Fibroblast of villous mesenchyme (primary cell): ENCODE measurements at regions not wholly inside any gene's neighbourhood (a gene's known extent, or its start where the extent isn't known, plus 50 kb on each side); places are given as distances from the start of the nearest gene placed in this dataset.

Source experiments
- DNase-seq: peaks from one replicate; pipeline ENCODE4 v3.0.0-alpha.2; 2010; ENCODE audit warnings: low read depth
- H3K4me3 ChIP-seq: 2 replicates; pipeline ENCODE4 v1.5.1; 2011; ENCODE audit warnings: low read depth, mild to moderate bottlenecking, low read length
- TF ChIP-seq, protein P1 (sequence below): IDR thresholded peaks from 2 replicates; pipeline ENCODE4 v1.5.1; 2012; ENCODE audit warnings: low read depth, mild to moderate bottlenecking, low read length; ENCODE audit not compliant: insufficient read depth

DNA sequence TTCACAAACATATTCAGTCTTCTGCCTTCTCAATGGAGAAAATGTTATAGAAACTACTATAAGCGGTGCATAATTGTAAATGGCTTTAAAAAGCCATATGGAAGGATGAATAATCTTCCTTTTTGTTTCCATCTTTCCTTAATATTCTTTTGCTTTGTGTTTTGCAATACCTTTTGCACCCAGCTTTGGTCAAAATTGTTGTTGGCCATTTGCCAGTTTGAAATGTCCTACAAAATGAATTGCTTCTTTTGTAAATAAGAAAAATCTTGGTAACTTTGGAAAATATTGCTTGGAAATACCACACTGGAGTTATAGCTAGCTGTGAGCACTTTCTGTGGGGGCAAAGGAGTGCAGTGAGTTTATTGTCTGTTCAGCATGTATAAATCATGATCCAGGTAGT is 93.5 kb upstream of the NR2F2 start:
- TF ChIP-seq, protein P1, sequence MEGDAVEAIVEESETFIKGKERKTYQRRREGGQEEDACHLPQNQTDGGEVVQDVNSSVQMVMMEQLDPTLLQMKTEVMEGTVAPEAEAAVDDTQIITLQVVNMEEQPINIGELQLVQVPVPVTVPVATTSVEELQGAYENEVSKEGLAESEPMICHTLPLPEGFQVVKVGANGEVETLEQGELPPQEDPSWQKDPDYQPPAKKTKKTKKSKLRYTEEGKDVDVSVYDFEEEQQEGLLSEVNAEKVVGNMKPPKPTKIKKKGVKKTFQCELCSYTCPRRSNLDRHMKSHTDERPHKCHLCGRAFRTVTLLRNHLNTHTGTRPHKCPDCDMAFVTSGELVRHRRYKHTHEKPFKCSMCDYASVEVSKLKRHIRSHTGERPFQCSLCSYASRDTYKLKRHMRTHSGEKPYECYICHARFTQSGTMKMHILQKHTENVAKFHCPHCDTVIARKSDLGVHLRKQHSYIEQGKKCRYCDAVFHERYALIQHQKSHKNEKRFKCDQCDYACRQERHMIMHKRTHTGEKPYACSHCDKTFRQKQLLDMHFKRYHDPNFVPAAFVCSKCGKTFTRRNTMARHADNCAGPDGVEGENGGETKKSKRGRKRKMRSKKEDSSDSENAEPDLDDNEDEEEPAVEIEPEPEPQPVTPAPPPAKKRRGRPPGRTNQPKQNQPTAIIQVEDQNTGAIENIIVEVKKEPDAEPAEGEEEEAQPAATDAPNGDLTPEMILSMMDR: no peak
- H3K4me3 ChIP-seq: no peak overlapping the region
- DNase-seq: peak; percentile 26

DNA sequence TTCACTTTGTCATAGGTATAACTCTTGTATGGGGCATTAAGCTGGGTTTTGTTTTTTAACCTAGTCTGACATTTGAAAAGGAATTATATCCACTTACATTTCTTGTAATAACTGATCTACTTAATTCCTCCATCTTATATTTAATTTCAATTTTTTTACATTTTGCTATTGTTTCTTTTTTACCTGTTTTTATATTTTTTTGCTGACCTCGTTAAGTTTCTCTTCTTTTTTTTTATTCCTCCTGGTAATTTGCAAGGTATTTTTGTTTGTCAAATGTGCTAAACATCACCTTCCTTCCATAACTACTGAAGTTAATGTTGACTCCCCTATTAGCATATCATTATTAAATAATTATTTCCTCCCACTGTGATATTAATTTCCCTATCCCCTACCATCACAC is 87.7 kb upstream of the NR2F2 start:
- DNase-seq: no peak
- no peak overlapping the region for H3K4me3 ChIP-seq
- TF ChIP-seq, protein P1: no peak

DNA sequence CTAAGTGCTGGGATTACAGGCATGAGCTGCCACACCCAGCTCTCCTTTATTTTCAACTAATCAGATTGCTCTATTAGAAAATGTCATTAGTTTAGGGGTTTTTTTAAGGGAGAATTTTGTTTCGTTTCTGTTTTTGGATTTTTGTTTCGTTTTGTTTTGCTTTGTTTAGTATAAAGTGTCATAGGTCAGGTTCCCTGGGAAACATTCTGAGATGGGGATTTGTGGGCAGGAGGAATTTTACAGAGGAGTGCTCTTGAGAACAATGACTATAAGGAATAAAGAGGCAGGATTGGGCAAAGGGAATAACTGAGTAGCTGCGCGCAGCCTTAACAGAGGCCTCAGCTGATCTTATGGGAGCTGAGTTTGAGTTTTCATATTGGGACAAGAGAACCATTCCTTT is 86.8 kb upstream of the NR2F2 start:
- TF ChIP-seq, protein P1: no peak
- peak; percentile 80 for DNase-seq
- no peak overlapping the region for H3K4me3 ChIP-seq

DNA sequence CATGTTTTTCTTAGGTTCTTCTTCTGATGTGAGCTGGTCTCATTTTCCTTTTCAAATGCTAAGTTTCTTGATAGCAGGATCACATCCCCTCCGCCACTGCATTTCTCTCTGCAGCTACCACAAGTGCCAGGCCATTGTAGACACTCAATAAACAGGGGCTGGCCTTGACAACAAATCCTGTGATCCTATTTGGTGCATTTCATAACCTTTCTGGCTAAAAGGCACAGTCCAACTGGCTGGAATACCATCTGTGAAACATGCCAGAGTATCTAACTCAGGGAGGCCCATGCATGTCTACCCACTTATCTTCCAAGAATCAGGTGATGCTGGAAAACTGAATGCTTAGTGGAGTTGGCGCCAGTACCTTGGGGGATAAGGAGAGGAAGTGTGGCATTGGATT is 85.2 kb upstream of the NR2F2 start:
- TF ChIP-seq, protein P1: no peak
- no peak overlapping the region for H3K4me3 ChIP-seq
- DNase-seq: no peak

DNA sequence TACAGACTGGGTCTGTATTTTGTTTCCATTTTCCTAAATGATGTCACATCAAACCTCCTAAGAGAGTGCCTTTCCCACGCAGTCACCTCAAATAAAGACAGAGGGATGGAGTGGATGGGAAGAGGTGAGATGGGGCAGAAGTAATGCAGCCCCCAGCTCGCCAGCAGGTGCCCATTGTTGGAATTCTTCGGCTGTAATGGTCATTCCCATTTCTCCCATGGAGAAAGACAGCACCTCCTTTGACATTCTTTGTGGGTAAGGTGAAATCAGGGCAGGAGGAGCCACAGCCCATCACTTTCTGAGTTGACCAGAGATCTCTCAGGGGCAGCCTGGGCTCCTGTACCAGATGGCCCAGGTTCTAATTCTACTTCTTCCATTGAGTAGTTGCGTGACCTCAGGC is 84.4 kb upstream of the NR2F2 start:
- H3K4me3 ChIP-seq: no peak overlapping the region
- DNase-seq: no peak
- TF ChIP-seq, protein P1: no peak

DNA sequence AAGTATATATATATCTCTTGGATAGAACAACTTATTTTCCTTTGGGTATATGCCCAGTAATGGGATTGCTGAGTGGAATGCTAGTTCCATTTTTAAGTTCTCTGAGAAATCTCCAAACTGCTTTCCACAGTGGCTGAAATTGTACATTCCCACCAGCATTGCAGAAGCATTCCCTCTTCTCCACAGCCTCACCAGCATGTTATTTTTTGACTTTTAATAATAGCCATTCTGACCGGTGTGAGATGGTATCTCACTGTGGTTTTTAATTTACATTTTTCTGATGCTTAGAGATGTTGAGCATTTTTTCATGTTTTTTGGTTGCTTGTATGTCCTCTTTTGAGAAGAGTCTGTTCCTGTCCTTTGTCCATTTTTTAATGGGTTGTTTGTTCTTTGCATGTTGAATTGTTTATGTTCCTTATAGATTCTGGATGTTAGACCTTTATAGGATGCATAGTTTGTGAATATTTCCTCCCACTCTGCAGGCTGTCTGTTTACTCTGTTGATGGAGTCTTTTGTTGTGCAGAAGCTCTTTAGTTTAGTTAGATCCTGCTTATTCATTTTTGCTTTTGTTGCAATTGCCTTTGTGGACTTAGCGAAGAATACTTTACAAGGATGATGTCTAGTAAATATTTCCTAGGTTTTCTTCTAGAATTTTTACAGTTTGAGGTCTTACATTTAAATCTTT is 82.7 kb upstream of the NR2F2 start:
- TF ChIP-seq, protein P1: no peak
- peak; percentile 69 for DNase-seq
- no peak overlapping the region for H3K4me3 ChIP-seq

DNA sequence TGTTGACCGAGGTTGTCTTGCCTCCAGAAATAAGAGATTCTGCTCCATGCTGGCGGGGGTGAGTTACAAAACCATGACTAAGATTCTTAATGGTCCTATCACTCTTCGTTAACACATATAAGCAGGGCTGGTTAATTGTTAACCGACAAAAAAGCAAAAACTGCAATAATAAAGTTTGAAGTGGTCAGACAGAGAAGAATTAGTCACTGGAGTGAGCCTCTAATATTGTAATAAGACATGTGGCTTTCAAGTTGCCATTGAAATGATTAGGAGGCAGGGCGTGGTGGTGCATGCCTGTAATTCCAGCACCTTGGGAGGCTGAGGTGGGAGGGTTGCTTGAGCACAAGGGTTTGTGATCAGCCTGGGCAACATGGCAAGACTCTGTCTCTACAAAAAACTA is 78.4 kb upstream of the NR2F2 start:
- H3K4me3 ChIP-seq: no peak overlapping the region
- DNase-seq: no peak
- TF ChIP-seq, protein P1: no peak
